PC-3 (cell line): ENCODE measurements at regions not wholly inside any gene's neighbourhood (a gene's known extent, or its start where the extent isn't known, plus 50 kb on each side); places are given as distances from the start of the nearest gene placed in this dataset.

Source experiments
- EZH2 ChIP-seq: fragments of 300-600 bp; sonication (generic); IDR thresholded peaks from one replicate; pipeline ENCODE4 v1.6.1; 2017; ENCODE audit warnings: antibody characterized with exemption, mild to moderate bottlenecking, low read length; ENCODE audit not compliant: unreplicated experiment
- TF ChIP-seq, protein P1 (sequence below): fragments of 300-600 bp; sonication (generic); conservative IDR thresholded peaks from 2 replicates; pipeline ENCODE4 v1.5.1; 2017; ENCODE audit warnings: antibody characterized with exemption, low read depth, mild to moderate bottlenecking, low read length

DNA sequence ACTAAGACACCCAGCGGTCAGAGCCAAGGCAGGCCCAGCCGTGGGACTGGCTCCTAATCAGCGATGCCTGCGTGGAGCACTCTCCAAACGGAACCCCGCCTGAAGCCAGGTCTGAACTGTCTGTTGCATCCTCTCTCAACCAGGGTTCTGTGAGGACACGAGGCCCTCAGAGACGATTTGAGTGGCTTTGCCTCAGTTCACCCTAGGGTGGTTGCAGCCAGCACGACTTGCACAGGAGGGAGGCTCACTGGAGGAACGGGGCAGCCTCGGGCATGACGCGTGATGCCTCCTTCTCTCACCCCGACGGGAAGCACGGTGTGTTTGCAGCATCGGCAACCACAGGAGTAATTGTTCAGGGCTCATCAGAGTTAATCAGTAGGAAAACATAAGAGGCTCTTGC, 336.4 kb downstream of the EIPR1 start:
- TF ChIP-seq, protein P1, sequence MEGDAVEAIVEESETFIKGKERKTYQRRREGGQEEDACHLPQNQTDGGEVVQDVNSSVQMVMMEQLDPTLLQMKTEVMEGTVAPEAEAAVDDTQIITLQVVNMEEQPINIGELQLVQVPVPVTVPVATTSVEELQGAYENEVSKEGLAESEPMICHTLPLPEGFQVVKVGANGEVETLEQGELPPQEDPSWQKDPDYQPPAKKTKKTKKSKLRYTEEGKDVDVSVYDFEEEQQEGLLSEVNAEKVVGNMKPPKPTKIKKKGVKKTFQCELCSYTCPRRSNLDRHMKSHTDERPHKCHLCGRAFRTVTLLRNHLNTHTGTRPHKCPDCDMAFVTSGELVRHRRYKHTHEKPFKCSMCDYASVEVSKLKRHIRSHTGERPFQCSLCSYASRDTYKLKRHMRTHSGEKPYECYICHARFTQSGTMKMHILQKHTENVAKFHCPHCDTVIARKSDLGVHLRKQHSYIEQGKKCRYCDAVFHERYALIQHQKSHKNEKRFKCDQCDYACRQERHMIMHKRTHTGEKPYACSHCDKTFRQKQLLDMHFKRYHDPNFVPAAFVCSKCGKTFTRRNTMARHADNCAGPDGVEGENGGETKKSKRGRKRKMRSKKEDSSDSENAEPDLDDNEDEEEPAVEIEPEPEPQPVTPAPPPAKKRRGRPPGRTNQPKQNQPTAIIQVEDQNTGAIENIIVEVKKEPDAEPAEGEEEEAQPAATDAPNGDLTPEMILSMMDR, result no peak
- TF ChIP-seq EZH2, result no peak
